ENCODE measurements at regions not wholly inside any gene's neighbourhood (a gene's known extent, or its start where the extent isn't known, plus 50 kb on each side); places are given as distances from the start of the nearest gene placed in this dataset.

DNA sequence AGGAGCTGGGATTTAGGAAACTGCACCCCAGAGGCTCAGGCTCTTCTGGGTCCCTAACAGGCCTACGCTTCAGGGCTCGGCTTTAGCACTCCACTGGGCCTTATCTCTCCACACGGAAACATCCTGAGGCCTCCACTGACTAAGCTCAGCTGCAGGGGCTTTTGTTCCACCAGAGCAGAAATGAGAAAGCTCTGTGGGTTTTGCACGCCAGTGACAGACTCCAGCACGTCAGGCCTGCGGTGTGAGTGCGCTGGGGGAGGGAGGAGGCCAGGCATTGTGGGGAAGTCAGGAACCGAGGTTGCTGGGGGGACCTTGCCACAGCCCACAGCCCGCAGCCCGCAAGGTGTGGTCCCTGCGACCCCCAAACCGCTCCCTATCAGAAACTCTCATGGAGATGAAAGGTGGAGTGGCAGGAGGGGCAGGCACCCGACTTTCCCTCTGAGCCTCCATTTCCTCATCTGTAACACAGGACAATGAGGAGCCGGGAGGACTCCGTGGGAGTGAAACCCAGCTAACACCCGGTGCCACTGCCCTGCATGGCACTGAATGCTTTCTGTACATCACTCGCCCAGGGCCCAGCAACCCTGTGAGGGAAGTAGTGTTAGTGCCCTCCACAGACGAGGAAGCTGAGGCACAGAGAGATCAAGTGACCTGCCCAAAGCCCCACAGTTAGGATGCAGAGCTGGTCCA is 106.5 kb downstream of the TPRA1 start:
- DNase-seq = no peak

DNA sequence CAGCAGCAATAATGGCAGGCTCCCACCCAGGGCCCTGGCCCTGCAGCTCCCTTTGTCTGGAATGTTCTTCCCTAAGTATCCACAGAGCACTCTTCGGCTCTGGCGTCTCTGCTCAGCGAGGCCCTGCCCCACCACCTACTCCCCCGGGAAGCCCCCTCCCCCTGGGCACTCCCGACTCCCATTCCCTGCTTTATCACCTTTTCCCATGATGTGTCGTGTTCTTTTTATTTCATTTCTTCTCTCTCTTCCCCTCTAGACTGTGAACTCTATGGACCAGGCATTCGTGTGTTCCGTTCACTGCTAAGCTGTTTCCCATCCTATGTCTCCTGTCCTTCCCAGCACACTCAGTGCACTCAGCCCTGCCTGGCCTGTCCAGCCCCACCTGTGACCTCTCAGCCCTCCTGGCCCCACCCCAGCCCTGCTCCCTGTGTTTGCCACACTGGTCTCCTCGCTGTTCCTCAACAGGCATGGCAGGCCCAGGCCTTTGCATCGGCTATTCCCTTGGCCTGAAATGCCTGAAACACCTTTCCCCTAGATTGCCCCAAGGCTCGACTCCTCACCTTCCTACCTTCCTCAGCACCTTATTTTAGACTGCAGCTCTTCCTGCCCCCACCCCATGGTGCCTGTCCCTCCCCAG is 107.4 kb downstream of the TPRA1 start:
- DNase-seq = no peak

DNA sequence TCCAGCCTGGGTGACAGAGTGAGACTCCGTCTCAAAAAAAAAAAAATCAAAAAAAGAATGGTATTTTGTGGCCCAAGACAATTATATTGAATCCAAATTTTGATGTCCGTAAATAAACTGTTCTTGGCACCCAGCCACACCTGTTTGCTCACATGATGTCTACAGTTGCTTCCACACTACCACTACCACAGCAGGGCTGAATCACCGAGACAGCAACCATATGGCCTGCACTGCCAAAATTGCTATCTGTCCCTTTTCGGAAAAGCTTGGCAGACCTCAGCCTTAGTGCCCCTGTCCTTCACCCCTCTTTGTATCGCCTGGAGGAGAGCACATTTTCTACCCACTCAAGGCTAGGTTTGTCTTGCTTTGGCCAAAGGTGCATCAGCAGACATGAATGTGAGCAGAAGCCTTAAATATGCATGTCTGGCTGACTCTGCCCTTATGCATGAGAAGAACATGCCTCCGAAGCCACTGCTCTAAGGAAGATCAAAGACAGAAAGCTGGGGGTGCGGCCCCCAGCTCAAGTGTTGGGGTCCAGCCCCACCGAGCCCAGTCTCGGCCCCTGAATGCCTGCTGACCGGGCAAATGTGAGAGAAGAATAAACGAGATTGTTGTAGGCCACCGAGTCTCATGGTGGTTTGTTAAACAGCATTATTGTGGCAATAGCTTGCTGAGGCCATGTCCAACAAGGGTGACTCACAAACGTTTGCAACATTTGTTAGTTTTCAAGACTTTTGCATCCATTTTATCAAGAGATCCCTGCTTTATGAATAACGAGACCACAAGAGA is 108.1 kb downstream of the TPRA1 start:
- DNase-seq = no peak

DNA sequence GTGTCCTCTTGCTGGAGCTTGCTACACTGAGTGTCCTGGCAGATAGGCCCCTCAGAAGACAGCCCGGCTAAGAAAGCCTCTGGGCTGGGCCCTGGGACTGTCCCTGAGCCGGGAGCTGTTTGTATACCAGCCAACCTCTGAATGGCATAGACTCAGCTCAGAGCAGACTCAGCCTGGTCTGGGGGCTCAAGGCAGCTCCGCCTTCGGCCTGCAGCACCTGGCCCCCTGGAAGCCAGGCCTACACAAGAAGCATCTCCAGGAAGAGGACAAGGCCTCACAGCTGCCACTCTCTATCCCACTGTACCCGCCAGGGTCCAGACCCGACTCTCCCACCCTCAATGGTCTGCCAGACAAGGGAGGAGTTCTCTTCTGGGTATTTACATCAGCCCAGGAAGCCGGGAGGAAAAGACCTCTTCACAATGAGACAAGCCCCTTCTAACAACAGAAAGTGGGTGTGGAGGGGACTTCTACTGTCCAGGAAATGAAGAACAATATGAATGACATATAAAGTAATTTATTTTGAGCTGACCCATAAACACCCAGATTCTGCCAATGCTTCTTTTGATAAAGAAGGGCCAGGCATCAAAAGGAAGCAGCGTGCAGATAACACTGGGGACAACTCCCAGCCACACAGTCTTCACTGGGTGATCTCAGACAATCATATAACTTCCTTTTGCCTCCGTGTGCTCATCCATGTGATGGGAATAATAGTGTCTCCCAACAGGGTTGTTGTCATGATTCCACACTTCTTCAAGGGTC is 110.2 kb downstream of the TPRA1 start:
- no peak for DNase-seq

DNA sequence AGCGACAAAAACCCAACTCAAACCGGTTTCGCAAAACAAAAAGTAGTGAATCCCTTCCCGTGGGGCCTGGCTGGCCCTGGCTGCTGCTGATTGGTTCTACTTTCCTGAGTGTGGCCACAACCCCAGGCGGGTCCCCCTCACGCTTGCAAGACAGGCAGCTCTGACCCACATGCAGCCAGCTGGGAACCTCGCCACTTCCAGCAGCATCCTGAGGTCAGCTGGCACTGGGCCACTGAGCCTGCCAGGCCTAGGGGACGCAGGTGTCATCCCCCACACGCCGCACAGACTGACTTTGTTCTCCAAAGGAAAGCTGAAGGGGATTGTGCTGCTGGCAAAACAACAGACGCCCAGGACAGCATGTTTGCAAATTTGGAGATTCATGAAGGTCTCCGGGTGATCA is 111.1 kb downstream of the TPRA1 start:
- peak in 14 of 51 donors; percentile 6 to 69 (median 19) for DNase-seq

DNA sequence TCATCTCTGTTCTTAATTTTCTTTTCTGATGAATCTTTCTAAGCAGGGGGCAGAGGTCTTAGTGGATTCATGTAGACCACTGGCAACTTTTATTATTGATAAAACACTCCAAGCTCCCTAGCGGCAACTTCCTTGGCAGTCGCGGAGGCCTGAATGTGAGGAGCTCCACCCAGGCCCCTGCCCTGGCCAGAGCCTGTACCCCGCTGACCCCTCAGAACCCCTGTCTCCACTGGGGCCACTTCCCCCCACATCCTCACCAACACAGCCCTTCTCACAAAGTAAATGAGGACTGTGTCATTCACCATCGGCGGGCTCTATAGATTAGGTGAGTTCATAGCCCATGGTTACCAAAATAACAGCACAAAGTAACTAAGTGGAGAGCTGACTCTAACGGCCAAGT is 111.6 kb downstream of the TPRA1 start:
- no peak for DNase-seq

DNA sequence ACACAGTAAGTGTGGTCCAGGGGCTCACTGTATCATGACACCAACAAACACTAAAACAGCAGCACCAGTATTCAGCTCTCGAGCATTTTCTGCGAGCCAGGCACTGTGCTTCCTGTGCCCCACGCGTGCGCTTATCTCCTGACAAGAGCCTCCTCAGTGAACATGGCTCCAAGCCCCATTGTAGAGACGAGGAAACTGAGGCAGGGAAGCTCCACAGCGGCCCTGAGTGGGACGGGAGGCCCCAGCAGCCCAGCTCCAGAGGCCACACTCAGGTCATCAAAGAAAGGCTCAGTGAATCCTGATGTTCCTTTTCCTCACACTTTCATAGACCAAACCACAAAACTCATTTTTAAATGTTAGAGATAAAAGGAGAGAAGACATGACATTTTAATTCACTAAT is 113.1 kb downstream of the TPRA1 start:
- DNase-seq = no peak

DNA sequence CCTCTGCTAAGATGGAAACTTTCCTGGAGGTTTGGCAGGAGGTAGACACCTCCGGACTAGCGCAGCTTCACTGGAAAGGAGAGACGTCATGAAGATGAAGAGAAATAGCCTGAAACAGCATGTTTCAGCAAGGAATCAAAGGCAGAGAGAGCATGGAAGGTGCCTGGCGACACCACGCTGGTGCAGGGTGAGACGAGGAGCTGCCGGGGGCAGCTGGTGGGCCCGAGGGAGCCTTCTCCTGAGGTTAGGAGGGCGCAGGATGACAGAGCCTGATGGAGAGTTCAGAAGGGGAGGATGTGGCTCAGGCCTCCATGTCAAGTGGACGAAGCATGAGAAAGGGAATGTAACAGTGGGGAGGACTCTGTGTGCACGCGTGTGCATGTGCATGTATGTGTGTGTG is 113.6 kb downstream of the TPRA1 start:
- DNase-seq = no peak

DNA sequence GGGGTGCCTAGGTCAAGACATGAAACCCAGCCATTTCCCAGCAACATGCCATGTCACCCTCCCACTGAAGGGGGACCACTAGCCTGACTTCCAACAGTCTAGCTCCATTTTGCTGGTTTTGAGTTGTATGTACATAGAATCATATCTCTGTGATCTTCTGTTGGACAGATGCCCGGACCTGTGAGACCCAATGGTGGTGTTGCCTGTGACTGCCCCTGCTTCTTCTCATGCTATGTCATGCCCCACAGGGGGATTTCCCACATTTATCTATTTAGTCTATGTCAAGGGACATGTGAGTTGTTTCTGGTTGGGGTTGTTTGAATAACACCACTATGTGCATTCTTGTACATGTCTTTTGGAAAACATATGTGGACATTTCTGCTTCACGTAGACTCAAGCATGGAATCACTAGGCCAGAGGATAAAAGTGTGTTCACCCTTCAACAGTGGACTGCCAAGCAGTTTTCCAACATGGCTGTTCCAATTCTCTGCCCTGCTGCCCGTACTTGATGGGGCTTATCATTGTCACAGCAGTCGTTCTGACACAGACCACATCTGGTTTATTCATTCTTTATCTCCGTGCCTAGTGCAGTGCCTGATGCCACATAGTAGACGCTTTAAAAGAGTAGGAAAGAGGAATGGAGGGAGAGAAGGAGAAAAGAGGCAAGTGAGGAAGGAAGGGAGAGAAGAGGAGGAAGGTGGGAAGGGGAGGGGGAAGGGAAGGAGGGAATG is 114.4 kb downstream of the TPRA1 start:
- DNase-seq = no peak

DNA sequence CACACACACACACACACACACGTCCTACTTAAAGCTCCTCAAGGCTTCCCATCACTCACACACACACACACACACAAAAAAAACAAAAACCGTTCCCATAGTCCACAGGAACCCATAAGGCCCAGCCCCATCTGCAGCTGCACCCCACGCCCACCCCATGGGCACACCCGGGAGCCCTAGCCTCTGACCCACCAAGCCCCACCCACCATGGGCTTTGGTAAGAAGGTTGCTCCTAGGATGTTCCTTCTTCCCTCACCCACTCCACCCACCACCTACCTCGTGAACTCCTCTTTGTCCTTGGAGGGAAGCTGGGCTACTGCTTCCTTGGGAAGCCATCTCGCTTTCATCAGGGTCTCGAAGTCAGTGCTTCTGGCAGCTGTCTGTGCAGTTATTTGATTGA is 115.1 kb downstream of the TPRA1 start:
- DNase-seq = no peak

DNA sequence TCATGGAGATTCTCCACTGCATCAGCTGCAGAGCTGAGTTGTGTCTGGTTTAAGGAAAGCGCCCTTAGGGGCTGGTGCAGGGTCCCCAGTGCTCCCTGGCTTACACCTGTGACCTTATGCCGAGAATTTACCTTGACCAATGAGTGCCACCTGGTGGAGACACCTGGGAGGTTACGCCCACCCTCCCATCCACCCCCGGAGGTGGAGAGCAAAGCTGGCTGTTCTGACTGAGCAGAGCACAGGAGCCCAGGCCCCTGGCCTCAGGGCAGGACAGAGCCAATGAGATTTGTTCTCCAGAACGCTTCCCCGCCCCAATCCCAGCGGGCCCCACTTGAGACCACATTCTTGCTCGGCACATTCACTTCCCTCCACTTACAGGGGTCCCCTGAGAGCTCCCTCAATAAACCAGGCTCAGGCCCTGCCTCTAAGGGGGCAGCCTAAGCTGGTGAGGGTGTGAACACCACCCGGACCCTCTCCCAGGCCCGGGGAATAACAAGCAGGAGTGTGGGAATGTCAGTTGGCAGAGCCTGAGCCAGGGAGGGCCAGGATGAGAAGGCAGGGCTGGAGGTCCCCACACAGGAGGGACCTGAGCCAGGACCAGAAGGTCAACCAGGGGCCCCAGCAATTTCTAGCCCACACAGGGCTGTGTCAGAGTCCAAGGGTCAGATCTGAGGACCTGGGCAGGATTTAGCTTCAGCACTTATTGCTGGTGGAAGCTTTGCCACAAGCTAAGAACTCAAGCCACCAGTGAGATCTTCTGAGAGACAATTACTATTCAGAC is 117.1 kb downstream of the TPRA1 start:
- DNase-seq = no peak

DNA sequence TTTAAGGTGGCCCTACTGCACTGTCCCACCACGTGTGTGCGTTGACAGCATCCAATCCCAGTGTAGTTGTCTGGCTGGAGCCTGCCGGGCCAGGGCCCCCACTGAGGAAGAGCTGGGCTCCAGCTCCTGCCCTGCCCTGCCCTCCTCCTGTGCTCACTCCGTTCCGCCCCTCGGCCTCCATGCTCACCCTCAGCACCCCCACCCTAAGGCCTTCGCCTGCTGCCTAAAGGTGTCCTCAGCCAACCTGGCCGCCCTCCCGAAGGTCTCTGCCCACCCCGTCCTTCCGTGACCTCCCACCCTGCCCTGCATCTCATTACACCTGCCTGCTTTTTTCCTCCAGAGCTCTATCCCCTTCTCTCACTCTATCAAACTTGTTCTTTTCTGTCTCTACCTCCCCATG is 118.0 kb downstream of the TPRA1 start:
- DNase-seq = no peak

DNA sequence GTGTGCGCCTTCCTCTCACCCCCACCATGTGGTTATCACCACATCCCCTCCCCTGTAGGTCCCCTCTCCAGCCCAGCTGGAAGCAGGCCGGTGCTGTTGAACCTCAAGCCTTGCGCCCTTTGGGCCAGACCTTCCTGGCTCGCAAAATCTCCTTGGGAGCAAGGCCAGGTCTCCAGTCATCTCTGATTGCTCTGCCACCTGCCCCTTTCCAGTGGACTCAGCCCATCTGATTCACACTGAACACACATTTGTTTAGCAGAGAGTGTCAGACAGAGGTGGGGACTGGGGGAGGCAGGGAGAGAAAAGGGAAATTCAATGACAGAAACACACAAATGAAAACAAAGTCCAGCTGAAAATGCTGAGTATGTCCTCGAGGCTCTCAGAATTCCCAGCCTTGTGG is 119.4 kb downstream of the TPRA1 start:
- DNase-seq = no peak

DNA sequence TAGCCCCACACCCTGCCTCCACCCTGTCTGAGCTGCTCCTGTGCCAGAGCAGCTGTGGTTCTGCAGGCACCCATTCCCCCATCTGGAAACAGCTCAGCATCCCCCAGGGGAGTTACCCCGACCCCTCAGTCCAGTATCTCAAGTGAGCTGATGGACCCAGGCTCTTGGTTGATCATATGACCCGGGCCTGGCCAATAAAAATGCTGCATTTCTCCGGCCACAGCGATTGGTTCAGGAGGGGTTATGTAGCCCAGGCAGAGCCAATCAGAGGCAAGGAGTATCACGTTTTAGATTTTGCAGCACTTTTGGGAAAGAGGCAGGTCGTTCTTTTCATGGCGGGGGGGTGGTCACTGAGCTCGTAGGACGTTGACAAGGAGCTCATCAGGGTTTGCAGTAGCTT is 120.8 kb downstream of the TPRA1 start:
- no peak for DNase-seq

DNA sequence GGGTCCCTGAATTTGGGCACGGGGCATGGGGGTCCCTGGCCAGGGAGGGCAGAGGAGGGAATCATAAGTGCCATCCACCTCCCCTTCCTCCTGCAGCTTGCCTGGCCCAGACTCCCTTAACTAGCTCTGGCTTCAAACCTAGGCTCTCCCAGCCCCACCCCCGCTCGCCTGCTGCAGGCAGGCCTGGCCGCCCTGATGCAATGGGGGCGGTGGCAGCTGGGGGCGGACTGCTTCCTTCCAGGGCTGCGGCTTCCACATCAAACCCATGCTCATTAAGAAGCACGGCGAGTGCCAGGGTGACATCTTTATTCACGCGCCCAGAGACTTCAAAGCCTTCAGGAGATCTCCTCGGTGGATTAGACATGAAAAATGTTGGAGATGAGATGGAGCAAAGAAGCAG is 123.1 kb downstream of the TPRA1 start:
- peak in 2 of 51 donors; percentile 12 to 24 for DNase-seq

DNA sequence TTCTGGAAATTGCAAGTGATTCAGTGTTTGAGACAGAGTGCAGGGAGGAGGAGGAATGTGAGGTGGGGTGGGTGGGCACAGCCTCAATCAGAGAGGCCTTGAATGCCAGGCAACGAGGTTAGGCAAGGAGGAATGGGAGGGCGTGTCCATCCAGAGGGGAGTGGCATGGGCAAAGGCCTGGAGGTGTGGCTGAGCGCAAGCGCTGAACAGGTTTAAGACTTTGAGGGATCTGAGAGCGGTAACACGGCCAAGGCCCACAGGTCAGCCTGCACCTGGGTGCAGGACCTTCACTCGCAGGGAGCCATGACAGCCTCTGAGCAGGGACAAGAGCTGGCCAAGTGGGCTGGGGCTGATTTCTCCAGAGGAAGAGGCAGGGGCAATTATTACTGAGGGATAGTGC is 125.9 kb downstream of the TPRA1 start:
- DNase-seq = no peak

DNA sequence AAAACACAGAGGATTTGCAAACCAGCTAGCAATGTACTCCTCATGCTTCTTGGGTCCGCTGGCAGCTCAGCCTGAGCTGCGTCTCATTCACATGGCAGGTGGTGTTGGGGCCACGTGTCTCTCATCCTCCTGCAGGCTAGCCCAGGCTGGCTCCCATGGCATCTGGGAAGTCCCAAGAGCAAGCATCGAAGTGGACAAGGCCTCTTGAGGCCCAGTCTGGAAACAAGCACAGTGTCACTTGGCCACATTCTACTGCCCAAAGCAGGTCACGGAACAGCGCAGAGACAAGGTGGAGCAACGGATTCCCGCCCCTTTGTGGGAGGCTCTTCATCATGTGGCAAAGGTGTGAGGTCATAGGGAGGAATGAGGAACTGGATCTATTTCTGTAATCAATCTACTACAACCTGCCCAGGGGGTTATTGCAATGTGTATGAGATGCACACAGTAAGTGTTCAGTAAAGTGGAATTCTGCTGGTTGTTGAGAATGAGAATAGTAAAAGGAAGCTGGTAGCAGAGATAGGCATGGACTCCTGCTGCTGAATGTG is 128.3 kb downstream of the TPRA1 start:
- DNase-seq = no peak

DNA sequence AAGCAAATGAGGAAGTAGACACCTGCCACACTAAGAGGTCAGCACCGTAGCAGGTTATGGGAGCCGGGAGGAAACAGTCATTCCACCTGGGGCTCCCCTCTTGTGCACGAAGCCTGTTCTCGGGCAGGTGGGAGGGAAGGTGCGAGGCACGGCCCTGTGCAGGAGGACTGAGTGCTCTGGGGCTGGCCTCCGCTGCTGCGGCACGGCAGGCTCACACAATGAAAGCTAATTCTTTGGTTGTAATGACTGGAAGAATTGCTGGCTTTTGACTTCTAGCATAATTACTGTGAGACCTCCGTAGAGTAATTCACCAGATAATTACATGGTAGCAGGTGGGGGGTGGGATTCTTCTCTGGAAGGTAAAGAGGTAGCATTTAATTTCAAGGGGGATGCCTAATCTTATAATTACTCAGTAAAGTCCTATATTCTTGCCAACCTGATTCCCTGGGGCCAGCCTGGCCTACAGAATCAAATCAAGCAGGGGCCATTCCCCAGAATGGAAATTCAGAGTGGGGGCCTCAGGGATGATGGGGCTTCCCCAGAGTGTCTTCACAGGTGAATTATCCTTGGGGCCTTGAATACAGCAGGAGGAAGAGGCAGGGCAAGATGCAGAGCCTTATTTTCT is 129.1 kb downstream of the TPRA1 start:
- no peak for DNase-seq

DNA sequence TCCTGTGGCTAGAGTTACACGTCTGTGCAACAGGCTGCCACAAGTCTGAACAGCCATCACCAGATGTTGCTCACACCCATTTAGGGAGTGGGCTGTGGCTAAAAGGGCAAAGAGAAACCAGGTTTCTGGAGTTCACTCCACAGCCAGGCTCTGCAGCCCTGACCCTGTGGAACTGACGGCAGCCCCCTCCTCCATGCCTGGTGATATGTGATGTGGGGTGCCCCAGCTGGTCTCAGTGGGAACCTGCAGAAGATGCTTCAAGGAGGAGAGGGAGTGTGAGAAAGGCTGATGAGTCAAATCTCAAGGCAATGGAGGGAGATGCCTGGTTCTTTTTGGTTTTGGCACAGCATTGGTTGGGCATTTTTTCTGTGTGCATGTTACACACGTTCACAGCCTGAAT is 130.6 kb downstream of the TPRA1 start:
- no peak for DNase-seq

Data from hypothalamus (tissue), 51 donors.